ENCODE measurements at regions not wholly inside any gene's neighbourhood (a gene's known extent, or its start where the extent isn't known, plus 50 kb on each side); places are given as distances from the start of the nearest gene placed in this dataset.
"Not testable (repeated sequence)": the region's sequence is repeated elsewhere in the genome, so short reads cannot be mapped to it uniquely, and the experiment has no call there.

DNA sequence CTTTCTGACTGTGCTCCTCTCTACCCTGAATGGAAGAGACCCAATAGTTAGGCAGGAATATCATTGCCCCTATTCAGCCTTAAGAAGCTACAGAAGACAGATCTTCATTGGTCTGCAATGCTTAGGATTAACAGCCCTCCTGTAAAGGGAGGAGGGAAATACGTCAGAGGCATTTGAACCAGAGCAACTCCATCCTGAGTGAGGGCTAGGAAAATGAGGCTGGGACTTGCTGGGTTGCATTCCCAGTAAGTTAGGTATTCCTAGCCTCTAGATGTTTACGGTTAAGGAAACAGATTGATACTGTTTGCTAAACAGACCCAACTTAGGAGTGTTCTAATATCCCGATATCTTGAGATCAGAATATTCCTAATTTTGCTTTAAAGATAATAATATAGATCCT is 63.5 kb downstream of the PCDH18 start:
- DNase-seq (ENCODE audit: low read depth): no peak

DNA sequence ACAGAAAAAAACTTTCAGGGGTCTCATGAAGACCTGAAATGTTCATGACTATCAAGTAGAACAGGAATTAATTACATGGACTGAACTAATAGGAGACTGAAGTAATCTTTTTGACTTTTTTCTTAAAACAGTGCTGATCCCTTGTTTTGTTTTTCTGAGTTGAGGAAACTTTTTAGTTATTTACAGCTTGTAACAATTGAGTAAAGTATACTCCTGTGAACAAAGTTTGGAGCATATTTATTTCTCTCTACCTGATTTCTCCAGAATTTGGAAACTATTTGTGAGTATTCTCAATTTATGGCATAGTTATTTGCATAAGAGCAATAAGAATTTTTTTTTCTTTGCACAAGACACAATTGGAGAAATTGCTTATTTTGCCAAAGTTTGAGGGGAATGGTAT is 64.8 kb downstream of the PCDH18 start:
- no peak for DNase-seq (ENCODE audit: low read depth)

DNA sequence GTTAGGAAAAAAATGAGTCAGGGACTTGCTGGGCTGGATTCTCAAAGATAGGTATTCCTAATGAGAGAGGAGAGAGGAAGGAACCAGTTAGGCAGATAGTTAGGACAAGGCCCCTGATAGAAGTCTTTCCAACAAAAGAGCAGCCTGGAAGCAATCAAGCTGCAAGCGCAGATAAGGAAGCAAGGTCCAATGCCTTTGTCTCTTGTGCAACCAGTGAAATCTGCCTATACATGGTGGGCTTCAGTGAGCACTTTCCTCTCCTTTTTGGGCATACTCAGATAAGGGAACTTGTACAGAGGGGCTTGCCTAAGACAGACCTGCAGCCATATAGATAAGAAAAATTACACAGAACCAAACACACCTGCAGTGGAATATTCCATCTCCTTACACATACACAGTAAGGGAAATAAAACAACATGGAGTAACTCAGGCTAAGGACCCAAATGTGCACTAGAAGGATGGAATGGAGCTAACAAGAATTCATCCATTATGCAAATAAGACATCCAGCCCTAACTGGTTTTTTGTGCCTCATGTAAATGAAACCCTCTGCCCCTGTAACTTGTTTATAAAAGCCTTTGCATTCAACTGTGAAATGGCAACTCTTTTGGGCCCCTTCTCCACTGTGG is 68.8 kb downstream of the PCDH18 start:
- no peak for DNase-seq (ENCODE audit: low read depth)

DNA sequence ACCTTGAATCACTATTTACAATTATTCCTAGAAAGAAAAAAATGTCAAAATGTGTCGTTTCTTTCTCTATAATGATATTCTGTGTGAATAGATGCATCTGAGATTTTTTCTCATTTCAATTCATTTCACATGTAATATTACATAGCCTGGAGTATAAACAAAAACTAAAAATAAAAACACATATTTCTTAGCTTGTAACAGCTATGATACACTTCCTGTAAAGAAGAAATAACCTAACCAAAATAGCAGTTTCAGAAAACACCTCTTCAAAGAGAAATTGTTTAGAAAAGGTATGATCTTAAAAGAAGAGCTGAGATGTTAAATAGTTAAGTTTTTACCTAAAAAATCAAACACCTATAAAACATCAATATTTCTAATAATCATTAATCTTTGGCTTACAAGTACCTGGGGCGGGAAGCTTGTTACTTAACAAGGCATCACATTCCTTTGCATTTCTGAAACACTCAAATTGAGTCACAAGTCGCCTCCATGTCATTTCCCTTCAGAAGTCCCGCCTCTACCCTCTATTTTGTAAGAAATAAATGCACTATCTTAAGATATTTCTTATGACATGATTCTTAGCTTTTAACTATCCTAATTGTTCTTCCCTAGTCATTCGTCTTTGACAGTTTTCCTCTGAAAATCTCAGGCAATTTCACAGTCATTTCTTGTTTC is 76.5 kb downstream of the PCDH18 start:
- DNase-seq (ENCODE audit: low read depth): no peak

DNA sequence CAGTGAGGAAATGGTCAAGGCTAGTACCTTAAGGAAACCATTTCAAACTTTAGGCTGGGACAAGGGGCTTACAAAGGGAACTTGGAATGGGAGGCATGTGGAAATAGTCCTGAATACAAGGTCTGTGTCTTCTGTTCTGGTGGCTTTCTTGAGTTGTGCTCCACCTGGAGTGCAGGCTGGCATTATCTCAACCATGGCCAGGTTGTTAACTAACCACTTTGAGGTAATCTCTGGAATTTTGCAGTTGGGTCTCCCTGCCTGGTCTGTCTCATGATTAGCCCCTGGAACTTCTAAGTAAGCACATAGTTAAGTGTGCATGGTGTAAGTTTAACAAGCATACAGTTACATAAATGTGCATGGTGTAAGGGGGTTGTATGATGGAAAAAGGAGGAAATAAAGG is 77.5 kb downstream of the PCDH18 start:
- no peak for DNase-seq (ENCODE audit: low read depth)

DNA sequence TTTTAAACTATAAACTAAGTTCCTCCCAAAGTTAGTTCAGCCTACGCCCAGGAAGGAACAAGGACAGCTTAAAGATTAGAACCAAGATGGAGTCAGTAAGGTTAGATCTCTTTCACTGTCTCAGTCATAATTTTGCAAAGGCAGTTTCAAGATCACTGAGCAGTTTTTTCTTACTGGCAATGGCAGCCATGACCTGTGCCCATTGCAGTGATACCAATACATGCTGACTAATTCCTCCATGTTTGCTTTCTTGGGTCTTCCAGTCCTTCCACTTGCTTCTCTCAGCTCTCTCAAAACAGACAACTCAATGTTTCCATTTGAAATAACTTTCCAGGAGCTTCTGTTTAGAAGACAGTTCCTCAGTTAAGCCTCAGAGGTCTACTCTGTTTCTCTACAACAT is 79.5 kb downstream of the PCDH18 start:
- DNase-seq (ENCODE audit: low read depth): no peak

DNA sequence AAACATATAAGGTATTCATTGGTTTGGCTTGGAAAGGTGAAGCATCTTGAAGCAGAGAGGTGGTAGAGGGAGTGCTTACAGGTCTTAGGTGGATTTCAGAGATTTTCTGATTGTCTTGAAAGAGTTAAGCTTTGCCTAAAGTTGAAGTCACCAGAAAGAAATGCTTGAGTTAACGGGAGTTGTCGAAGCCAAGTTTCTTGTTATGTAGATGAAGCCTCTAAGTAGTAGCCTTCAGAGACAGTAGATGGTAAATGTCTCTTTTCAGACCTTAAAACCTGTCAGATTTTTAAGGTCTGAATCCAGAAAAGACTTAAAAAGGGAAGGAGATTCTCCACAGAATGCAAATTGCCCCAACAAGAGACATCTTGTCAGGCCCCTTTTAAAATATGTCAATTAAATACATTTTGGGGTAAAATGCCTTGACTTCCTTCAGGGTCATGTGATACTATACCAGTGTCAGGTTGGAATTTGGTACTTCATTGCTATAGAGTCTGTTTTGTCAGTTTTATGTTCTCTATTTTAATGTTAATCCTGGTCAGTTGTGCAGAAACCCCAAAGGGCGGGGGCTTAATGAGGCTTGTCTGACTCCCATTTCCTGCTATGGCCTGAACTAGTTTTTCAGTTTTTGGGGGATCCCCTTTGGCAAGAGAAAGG is 81.0 kb downstream of the PCDH18 start:
- no peak for DNase-seq (ENCODE audit: low read depth)

DNA sequence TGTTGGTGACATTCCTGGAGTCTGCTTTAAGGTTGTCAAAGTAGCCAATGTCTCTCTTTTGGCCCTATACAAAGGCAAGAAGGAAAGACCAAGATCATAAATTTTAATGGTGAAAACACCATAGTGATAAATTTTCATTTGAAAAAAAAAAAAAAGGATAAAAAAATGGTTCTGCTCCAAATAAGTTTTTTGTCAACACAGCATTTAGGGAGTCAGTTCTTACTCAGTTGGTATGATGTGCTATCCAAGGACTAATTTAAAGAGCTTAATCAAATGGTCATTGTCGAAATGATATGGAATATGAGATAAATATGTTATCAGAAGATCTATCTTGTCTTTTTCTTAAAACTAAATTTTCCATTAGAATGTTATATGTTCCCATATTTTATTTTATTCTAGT is 83.9 kb downstream of the PCDH18 start:
- no peak for DNase-seq (ENCODE audit: low read depth)

DNA sequence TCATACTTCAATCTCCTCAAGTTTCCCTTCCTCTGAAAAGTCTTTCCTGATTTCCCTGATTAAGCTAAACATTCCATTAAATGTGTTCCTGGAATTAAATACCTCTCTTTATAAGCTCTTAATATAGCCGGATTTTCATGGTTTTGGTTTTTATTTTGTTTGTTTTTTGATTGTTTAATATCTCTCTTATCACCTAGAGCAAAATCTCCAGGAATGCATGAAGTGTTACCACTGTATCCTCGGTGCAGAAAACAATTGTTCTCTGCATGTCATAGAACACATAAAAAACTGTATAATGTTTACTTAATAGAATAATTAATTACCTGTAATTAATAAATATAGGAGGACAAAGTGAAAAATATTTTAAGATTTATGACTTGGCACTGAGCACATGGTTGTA is 86.2 kb downstream of the PCDH18 start:
- no peak for DNase-seq (ENCODE audit: low read depth)

DNA sequence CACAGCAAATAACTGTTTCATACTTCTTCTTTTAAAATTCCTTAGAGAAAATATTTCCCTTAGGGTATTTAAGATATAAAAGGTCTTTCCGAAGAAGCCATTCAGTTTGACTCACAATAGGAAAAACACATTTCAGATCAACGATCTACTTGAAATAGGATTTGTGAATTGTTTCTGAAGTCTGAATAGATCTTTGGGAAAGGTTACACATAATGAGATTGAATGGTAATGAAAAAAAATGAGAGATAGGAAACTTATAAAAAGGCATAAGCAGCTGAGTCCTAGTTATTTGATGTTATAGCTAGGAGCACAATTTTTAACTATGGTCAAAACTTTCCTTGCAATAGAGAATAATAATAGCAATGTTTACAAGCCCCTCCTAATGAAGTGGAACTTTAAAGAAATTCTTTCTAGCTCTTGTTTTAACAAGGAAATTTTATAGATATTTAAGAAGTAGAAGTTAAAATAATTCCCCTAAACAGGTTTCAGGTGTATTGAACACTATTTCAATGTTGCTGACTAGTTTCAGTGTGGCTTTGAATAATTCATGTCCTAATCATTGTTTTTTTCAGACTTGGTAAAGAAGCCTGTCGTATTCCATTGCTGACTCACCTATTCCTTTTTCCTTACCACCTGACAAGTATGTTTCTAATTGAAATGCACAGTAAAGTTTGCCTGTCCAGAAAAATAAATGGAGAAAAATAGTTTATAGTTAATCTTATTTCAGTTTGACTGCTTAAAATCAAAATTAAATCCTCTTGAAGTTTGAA is 89.1 kb downstream of the PCDH18 start:
- no peak for DNase-seq (ENCODE audit: low read depth)

DNA sequence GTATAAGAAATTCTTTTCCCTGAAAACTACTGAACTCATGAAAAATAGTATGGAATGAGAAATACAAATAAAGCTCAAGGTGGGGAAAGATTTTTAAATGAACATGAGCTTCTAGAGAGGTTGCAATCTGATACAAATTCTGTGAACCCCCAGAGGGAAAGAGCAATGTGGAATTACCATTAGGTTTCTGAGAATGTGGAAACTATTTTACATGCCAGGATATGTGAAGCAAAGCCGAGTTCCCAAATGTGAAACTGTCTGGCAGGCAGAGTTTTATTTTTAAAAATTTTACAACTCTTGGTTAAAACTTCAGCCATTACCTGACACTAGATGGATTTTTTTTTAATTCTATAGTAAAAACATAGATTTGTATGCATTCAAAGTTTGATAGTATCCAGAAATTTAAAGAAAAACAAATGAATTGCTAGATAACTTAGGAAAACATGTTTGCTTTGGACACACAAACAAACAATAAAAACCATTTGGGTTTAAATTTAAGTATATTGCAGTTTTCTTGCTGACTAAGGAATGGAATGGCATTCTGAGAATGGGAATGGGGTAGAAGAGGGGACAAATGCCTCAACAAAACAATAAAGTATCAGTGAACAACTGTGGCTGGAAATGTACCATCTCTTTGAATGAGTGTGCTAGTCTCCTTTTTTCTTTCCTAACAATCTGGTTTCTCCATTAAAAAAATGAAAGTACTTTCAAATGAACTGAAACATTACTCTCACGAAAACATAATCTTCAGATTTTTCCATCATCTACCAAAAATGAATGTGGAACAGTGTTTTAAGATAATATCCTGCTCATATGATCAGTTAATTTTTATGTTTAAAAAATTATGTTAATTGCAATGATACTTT is 99.6 kb downstream of the PCDH18 start:
- DNase-seq (ENCODE audit: low read depth): no peak

DNA sequence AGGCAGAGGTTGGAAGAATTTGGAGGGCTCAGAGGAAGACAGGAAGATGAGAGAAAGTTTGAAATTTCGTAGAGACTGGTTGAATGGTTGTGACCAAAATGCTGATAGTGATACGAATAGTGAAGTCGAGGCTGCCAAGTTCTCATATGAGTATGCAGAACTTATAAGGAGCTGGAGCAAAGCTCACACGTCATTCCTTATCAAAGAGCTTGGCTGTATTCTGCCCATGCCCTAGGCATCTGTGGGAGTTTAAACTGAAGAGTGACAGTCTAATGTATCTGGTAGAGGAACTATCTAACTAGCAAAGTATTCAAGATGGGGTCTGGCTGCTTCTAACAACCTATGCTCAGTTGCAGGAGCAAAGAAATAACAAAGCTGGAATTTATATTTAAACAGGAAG is 102.1 kb downstream of the PCDH18 start:
- DNase-seq (ENCODE audit: low read depth): no peak

DNA sequence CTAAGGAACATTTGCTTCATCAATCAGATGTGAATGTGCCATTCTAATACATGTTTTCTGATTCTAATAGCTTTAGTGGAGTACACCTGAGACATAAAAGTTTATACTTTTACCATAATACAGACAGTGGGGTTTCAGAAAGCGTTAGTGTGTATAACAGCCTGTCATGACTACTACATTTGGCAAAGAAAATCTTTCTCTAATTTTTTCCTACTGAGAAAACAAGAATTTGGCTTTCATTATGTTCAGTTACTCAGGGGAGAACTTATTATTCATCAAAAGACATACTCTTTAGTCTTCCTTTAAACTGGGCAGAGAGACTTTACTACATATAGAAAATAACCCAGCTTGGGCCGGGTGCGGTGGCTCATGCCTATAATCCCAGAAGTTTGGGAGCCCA is 104.9 kb downstream of the PCDH18 start:
- no peak for DNase-seq (ENCODE audit: low read depth)

DNA sequence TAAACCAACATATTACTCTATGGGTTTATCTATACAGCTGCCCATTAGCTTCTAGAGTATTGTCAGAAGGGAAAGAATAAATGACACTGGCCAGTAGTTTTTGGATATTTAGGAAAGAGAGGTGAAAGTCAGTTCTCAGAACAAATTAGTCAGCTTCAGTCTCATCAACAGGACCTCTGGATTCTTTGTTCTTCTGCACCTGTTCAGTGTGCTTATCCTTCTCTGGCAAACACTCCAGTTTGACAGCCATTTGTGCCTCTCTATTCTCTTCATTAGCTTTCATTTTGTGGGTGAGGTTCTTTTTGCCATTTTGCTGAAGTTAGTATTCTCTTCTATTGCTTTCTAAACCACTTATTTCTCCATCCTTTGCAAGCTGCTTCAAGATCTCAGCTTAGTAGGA is 107.0 kb downstream of the PCDH18 start:
- DNase-seq (ENCODE audit: low read depth): no peak

DNA sequence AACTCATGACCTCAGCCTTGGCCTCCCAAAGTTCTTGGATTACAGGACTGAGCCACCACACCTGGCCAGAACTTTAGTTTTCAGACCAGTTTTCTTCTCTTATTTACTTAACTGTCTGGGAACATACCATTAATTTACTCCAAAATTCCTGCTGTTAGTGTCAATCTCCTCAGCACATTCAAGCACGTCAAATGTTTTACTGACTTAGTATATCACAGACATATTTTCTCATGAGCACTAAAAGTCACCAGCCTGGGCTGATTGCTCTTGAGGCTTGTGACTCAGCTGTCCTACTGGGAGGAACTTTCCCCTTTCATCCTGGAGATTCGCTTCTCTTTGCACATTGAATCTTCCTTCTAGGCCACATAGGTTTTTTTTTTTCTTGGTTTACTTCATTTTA is 109.6 kb downstream of the PCDH18 start:
- no peak for DNase-seq (ENCODE audit: low read depth)

DNA sequence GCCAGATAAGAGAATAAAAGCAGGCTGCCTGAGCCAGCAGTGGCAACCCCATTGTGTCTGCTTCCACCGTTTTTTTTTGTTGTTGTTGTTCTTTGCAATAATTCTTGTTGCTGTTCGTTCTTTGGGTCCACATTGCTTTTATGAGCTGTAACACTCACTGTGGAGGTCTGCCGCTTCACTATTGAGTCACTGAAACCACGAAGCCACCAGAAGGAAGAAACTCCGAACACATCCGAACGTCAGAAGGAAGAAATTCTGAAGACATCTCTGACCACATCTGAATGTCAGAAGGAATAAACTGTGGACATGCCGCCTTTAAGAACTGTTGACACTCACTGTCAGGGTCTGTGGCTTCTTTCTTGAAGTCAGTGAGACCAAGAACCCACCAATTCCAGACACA is 110.5 kb downstream of the PCDH18 start:
- DNase-seq (ENCODE audit: low read depth): no peak

DNA sequence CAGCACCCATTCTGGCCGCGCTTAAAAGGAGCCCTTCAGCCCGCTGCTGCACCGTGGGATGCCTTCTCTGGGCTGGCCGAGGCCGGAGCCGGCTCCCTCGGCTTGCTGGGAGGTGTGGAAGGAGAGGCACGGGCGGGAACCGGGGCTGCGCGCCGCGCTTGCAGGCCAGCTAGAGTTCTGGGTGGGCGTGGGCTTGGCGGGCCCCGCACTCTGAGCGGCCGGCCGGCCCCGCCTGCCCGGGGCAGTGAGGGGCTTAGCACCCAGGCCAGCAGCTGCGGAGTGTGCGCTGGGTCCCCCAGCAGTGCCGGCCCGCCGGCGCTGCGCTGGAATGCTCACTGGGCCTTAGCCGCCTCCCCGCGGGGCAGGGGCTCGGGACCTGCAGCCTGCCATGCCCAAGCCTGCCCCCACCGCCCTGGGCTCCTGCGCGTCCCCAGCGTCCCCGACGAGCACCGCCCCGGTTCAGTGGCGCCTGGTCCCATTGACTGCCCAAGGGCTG is 111.3 kb downstream of the PCDH18 start:
- DNase-seq (ENCODE audit: low read depth): no peak

DNA sequence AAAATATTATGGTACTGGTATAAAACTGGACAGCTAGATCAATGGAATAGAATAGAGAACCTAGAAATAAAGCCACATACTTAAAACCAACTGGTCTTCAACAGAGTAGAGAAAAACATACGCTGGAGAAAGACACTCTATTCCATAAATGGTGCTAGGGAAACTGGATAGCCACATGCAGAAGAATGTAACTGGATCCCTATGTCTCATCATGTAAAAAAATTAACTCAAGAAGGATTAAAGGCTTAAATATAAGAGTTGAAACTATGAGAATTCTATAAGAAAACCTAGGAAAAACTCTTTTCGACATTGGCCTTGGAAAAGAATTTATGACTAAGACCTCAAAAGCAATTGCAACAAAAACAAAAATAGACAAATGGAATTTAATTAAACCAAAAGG is 114.6 kb downstream of the PCDH18 start:
- DNase-seq (ENCODE audit: low read depth): no peak

DNA sequence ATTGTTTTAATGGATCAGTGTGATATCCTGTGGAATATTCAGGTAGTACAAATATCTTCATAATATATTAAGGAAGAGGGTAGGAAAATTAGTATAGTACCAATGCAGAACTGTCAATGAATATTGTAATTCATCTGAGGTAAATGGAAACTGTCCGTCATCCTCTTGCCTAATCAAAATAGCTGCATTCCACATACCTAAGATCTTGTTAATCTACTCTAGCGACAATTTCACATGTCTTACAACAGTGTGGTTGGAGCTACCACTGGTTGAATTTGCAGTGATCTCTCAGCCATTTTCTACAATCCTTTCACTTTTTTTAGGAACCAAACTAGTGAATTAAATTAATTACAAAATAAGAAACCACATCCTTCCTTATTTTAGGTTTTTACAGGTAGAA is 117.5 kb downstream of the PCDH18 start:
- no peak for DNase-seq (ENCODE audit: low read depth)

DNA sequence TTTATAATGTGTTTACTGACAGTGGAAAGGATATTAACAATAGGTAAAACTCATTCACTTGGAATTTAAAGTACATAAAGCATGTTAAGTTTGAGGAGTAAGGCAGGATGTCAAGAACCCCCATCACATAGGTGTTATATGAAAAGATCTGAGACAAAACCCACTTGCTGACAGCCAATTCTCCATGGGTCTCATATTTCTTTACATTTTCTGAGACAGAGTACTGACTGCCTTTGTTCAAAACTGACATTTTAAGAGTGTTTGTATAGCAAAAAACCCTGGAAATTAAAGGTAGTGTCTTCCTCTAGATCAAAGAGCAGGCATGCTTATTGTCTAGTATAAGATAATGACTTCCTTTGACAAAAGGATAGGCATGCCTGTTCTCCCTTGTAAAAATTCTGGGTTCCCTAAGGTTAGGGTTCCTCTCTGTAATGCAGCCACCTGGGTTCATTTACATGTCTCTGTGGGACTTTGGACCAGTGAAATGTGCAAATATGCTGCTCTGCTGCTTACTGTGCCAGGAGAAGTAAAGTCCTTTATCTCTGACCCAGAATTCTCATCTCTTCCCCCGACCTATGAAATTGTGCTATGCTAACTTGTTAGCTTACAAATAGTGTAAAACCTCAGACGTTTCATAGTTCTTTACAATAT is 123.6 kb downstream of the PCDH18 start:
- DNase-seq (ENCODE audit: low read depth): no peak

DNA sequence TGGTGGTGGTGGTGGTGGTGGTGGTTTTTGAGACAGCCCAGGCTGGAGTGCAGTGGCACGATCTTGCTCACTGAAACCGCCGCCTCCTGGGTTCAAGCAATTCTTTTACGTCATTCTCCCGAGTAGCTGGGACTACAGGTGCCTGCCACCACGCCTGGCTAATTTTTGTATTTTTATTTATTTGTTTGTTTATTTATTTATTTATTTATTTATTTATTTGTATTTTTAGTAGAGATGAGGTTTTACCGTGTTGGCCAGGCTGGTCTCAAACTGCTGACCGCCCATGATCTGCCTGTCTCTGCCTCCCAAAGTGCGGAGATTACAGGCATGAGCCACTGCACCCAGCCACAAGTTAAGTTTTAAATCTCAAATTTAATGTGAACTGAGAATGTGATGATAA is 126.5 kb downstream of the PCDH18 start:
- DNase-seq (ENCODE audit: low read depth): not testable (repeated sequence)
